SW480 (cell line): ENCODE measurements at regions not wholly inside any gene's neighbourhood (a gene's known extent, or its start where the extent isn't known, plus 50 kb on each side); places are given as distances from the start of the nearest gene placed in this dataset.
"Not testable (repeated sequence)": the region's sequence is repeated elsewhere in the genome, so short reads cannot be mapped to it uniquely, and the experiment has no call there.

Experiments used
- DNase-seq: peaks from one replicate; pipeline ENCODE4 v3.0.0-alpha.2; 2016; ENCODE audit warnings: low spot score

DNA sequence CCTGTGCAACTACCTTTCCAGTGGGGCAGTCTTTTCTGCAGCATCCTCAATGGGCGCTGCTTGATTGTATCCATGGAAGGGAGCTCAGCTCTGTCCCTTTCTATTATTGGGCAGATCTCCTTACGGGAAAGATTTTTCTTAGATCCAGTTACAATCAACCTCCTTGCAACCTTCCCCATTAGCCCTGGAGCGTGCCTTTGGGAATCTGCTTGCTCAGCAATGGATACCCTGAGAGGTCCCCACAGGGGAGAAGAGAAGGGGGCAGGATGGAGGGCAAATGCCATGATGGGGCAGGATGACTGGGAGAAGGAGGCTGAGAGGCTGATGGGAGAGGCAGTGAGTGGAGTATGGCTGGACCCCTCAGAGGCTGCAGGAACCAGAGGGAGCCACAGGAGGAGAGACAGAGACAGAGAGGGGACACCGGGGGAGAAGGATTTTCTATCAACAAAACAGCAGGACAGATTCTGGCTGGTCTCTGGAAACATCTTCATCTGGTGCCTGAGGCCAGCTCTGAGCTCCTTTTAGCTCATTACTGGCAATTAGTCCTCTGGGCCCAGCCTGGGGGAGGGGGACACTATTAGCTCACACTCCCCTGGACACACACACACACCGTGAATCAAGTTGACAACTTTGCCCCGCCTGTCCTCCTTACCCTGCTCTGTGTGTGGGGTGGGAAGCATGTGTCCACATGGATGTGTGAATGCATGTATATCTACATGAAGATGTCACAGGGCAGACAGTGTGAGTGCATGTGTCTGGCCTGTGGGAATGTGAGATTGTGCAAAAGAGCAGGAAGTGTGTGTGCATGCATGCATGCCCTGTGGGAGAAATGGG lies 80.8 kb upstream of the PAX2 start:
- DNase-seq: no peak

GRCh38 chr10:100666634-100667033 lies 78.7 kb upstream of the PAX2 start:
- not testable (repeated sequence) for DNase-seq

DNA sequence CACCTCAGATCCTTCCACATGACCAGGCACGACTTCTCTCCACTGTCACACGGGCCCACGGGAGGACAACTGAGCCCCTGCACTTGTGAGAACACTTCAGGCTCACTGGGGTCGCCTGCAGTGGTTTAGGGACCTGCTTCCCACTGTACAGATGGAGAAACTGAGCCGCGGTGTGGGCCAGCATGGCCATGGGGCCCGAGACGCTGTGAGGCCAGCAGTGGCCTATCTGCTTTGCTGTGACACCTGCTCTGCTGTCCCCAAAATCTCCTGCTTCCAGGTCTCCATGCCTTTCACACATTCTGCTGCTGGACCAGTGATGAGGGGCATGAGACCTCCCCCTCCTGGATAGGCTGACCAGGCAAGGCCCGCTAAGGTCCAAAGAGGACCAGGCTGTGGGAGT lies 75.8 kb upstream of the PAX2 start:
- DNase-seq: no peak

DNA sequence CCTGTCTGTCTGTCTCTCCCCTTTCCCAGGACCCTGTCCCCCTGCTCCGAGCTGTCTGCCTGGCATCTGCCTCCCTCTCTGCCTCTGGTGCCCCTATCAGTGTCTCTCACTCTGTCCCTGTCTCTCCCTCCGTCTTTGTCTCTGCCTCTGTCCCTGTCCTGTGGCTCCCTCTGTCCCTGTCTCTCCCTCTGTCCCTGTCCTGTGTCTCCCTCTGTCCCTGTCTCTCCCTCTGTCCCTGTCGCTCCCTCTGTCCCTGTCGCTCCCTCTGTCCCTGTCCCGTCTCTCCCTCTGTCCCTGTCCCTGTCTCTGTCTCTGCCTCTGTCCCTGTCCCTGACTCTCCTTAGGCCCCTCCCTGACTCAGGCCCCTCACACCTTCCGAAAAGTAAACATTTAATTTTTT lies 75.0 kb upstream of the PAX2 start:
- no peak for DNase-seq

DNA sequence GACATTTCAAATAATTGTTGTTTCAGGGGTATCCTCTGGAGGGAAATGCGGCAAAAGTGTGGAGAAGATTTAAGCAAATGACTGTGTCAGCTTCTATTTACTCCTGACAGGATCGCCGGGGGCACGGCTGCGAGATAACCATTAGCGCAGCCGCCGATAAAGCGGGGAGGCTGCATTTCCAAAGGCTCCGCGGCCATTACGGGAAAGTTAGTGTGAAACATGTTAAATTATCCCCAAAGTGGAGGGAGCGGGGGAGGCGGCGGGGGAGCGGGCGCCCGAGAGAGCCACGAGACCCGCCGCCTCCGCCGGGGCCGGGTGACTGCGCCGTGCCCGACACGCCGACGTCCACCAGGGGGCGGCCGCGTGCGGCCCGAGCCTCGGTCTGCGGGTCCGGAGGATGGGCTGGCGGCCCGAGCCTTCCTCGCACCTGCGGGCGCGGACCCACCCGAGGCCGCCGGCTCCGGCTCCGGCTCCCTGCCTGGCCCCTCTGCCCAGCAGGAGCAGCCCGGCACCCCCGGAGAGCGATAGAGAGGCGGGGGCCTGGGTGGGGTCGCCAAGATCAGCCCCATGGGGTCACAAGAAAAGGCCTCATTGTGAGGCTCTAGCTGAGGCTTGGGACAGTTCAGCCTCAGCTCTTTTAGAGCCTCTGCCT lies 74.4 kb upstream of the PAX2 start:
- DNase-seq: no peak

- DNase-seq: no peak
These were observed 73.2 kb upstream of the PAX2 start for GRCh38 chr10:100672199-100672598.

- no peak for DNase-seq
These were observed 68.0 kb upstream of the PAX2 start for GRCh38 chr10:100677290-100677945.

DNA sequence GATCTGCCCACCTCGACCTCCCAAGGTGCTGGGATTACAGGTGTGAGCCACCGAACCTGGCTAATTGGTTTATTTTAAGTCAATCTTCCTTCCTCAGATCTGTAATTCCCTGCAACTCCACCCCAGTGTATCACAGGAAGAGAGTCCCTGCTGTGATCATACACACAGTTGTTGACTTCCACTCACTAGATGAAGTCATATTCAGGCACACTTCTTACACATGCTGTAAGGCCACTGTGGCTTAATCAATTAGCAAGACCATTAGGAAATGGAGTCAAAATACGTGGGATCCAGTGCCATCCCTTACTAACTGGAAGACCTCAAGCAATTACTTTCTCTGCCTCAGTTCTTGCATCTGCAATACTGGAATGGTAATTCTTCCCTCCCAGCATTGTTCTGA lies 66.1 kb upstream of the PAX2 start:
- no peak for DNase-seq

DNA sequence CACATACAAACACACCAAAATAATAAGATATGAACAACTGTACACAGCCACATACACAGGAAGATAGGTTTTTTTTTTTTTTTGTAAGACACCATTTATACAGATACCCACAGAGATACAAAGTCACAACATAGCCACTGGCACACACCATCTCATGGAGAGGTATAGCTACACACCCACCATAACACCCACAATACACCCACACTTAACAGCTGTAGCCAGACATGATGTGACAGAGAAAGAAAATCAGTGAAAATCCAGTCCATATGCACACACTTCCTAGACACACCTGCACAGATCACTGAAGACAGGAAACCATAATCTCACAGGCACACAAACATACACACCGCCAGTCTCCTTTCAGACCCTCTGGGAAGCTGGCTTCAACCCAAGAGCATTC lies 62.4 kb upstream of the PAX2 start:
- no peak for DNase-seq

GRCh38 chr10:100683545-100684300 lies 61.7 kb upstream of the PAX2 start:
- DNase-seq: no peak

DNA sequence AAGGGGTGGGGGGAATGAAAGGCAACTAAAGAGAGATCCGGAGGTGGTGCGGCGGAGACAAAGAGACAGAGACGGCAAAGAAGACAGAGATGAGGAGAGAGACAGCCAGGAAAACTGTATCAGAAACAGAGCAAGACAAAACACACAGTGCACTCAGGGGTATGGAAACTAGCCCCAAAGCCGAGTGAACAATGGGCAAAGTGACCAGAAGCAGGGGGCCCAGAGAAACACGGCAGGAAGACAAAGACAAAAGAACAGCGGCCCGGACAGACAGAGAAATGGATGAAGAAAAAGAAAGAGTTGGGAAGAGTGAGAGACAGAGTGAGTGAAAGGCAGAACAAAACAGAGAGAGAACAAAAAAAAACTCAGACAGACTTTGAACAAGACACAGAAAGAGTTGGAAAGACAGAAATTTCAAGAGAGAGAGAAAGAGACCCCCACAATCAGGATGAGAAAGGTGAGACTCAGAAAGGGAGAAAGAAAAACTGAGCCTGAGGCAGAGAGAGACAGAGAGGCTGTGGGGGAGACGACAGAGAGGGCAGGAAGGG lies 60.6 kb upstream of the PAX2 start:
- no peak for DNase-seq

DNA sequence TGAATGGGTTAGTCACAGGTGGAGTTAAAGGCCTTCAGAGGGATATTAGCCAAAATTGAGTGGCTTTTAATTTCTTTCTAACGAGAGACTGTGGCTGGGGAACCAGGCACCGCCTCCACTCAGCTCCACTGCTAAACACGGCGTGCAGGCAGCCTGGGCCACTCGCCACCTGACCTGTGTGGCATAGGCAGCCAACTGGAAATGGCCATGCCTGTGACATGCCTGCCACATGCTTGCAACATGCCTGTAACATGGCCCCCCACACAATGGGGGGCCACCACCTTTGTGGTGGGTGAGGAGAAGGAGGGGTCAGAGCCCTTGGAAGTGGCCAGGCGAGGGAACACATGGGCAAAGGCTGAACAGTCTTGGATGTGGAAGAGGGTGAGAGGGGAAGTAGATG lies 60.1 kb upstream of the PAX2 start:
- no peak for DNase-seq

- DNase-seq: no peak
These were observed 58.0 kb upstream of the PAX2 start for GRCh38 chr10:100687143-100688003.

DNA sequence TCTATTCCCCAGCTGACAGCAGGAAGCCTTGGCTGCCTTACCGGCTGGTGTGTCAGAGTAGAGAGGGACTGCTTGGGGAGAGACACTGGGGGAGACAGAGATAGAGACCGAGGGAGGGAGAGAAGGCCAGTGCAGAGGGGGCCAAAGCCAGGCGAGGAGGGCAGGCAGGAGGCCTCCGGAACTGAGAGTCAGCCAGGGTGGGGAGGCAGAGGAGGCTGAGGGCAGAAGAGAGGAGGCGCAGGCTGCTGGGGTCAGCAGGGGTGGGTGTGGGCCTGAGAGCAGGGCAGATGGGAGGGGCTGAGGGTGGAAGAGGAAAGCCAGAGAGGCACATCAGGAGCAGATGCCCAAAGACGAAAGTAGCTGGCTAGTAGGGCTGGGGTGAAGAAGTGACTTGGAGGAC lies 57.2 kb upstream of the PAX2 start:
- no peak for DNase-seq

DNA sequence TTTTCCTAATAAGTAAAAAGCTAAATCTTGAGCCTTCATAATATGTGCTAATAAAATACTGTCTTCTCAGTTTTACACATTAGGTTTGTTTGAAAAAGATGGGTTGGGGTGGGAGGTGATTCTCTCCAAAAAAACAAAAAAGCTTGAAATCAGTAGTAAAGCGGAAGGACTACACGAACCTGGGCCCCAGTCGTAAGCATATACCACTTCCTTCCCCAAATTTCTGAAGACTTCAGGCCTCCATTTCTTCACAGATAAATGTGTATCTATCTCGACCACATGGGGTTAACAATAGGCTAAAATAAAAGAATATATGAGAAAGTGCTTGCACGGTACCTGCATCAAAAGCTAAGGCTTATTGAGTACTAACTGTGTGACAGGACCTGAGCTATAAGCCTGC lies 51.6 kb upstream of the PAX2 start:
- DNase-seq: no peak
